Fibroblast of upper back skin (primary cell): ENCODE measurements at regions not wholly inside any gene's neighbourhood (a gene's known extent, or its start where the extent isn't known, plus 50 kb on each side); places are given as distances from the start of the nearest gene placed in this dataset.

Source experiments
- DNase-seq: peaks from one replicate; pipeline ENCODE4 v3.0.0-alpha.2; 2013

DNA sequence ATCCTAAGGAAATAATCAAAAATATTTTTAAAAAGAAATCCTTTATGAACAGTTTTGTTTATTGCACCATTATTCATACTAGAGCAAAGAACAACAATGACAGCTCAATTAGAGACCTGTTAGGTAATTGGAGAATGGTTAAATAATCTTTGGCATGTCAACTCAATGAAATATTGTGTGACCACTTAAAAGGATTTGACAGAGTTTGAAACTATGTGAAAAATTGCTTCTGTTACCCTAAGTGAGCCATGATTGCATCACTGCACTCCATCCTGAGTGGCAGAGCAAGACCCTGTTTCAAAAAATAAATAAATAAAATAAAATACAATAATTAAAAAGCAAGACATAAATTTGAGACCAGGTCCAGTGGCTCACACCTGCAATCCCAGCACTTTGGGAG is 66.1 kb upstream of the ATP8B1 start:
- DNase-seq = peak; percentile 37

DNA sequence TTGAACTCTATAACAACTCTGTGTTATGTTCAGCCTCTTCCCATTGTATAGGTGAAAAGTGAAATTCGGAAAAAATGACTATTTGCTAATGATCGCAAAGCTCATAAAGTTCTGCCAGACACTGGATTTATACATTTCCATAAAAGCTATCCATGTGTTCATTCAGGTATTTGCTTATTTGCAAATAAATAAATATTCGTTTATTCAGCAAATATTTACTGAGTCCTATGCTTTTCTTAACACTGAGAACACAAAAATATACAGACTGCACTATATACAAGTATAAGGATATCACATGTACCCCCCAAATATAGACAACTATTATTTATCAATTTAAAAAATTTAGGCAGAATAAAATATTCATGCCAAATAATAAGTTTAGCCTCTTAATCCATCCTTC is 63.2 kb upstream of the ATP8B1 start:
- no peak for DNase-seq

DNA sequence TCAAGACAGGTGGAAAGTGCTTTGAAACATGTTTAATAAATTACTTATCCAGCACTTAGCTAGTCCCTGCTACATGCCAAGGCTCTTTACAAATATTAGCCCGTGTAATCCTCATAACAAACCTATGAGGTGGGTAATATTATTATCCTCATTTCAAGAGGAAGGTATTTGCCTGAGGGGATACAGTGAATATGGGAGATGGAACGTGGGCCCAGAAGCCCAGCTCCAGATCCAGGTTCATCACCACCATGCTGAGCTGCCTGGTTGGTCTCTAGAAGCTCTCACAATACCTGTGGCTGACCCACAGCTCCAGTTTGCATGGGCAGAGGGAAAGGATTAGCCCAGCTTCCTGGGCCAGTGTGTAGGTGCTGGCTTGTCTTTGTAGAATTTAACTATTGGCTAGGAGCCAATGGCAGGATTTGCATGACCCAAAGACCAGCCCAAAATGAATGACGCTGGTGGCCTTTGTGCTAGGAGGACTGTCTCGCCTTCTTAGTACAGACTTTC is 61.6 kb upstream of the ATP8B1 start:
- no peak for DNase-seq

DNA sequence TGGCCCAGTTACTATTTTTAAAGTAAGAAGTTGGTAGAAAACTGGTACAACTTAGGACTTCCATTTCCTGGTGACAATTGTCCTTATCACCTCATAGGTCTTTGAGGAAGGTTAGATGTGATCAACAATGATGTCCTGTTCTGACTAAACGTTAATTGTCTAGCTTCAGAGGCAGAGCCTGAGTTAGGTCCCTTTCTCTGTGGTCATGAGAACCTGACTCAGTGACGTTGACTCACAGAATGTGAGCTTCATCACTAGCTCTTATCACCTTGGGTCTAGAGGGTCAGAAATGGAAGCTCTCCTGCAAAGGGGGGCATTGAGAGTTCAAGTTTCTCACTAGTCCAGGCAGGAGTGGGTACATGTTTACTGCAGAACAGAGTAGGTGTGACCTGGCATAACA is 60.6 kb upstream of the ATP8B1 start:
- no peak for DNase-seq

DNA sequence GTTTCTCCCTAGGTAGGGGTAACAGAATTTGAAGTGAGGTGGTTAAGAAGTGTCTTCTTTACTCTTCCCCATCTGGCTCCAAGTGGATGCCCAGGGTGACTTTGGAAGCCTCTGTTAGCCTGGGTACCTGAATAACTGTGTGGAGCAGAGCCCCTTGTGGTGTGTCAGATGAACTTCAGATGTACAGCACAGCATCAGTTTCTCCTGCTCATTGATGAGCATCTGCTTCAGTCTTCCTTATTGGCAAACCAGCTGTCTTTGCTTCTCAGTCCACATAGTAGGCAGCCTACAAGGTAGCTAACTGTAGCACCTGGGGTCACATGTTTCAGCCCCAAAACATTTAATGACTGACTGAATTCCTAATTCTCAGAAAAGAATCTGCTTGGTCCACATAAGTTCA is 56.2 kb upstream of the ATP8B1 start:
- DNase-seq = peak; percentile 9

DNA sequence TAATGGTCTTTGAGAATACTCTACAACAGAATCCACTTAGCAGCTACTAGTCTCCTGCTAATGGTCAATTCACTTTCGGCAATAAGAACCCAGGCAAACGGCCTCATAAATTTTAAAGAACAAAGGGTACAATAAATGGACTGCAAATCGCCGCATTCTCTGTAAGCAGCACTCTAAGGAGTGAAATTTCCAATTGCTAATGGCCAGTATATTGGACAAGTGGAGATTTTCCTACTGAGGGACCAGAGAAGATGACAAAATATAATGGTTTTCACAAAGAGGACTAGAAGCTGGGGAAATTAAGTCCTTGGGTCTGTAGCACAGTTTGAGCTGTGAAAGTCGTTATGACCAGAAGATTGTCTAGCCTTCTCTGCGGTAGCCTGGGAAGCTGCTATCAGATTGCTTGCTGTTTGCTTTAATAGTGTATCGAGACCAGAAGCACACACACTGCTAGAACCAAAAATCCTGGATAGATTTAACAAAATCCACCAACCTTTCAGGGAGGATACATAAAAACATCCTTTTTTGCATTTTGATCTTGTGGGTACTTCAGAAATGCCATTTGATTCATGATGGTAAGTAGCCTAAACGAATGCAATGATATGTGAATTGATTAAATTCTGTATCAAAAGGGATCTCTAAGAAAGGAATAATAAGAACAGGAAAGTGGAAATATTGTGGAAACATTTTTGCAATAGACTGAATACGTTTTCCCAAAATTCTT is 53.6 kb upstream of the ATP8B1 start:
- no peak for DNase-seq

DNA sequence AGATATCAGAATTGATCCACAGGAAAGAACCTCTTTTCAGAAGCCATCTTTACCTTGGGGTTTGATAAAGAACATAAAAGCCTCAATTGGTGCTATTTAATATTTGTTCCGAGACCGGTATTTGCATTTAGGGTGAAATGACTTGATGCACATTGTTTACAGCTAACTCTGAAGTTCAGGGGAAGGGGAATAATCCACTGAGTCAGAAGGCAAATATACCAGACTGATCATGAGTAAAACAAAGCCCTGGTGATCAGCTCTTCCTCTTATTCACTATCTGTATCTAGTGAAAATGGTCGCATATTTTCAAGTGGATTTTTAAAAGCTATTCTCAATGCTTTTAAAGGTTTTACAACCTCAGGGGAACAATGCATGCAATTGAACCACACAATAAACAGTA is 53.0 kb upstream of the ATP8B1 start:
- no peak for DNase-seq

DNA sequence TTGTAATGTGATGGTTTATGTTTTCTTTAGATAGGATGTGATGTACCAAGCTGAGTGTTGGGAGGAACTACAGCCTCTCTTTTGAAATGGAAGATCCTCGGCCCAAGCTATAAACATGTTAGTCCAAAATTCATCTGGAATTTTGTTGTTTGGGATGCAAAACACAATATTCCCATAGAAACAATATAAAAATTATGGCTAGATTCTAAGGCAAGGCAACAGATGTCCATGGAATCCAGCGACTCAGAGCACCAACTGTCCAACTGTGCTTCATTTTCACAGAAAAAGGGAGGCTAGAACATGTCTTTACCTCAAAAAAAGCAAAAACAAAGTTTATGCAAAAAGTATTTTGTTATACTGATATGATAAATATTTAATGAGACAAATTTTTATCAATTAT is 52.4 kb upstream of the ATP8B1 start:
- no peak for DNase-seq

DNA sequence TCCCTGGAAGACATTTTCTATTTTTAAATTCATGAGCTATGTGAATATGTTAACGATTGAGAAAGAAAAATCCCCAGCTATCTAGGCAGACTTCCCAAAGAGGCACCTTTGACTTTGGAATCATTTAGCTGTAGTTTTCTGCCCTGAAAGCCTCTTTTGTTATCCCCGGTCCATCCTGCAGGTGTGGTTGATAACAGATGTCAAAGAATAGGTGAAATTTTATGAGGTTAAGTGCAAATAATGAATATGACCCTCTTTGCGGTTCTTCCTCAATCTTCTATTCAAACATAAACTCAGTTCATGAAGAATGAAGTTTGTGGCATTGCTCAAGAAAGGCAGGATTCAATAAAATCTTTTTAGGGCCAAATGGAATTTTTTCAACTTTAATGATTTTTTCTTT is 51.6 kb upstream of the ATP8B1 start:
- no peak for DNase-seq

DNA sequence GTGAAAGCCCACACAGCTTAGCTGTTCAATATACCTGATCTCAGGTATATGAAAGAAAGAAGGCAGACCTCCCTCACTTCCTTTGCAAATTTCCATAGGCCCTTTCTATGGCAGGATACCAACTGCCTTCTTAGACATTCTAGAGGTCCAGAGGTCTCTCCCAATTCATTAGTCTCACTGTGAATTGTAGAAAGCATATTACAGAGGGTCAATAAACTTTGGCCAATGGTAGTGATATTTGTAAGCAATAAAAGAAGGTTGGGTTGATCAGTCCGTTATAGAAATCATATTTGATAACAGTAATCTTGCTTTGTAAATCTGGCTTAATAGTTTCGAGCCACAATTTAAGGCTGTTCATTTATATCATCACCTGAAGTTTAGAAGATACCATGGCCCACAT is 50.7 kb upstream of the ATP8B1 start:
- DNase-seq = no peak

DNA sequence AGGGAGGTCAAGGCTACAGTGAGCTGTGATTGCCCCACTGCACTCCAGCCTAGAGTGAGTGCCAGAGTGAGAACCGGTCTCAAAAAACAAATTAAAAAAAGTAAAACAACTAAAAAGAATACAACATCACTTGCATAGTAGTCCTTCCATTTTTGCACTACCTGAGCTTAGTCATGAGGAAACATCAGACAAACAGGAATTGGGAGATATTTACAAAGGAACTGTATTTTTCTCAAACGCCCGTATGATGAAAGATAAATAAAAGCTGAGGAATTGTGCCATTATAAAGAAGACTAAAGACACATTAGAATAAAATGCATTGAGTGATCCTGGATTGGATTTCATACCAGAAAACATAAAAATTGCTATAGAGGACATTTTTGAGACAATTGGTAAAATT is 50.0 kb upstream of the ATP8B1 start:
- DNase-seq = no peak
